ENCODE measurements at regions not wholly inside any gene's neighbourhood (a gene's known extent, or its start where the extent isn't known, plus 50 kb on each side); places are given as distances from the start of the nearest gene placed in this dataset.
"Not testable (repeated sequence)": the region's sequence is repeated elsewhere in the genome, so short reads cannot be mapped to it uniquely, and the experiment has no call there.

DNA sequence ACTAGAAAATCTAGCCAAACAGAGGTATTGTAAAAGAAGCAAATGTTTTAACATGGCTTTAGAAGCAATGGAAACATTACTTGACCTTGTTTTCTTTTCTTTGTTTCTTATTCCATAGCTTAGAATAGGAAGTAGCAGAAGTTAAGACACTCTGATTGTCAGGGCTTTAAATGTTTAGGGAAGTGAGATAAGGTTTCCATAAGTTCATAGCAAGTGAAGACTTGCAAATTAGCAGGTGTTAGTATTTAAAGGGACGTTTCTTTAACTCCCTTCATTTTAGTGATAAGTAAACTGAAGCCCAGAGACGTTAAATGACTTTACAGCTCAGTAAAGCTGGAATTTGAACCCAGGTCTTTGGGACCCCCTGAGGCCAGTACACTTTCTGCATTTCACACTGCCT, 338.7 kb upstream of the NOTCH2NLA start:
- BruUV-seq (replicated peaks); H3K27ac Mint-ChIP-seq (ENCODE audit: unreplicated experiment); DNase-seq; H3K36me3 Mint-ChIP-seq (ENCODE audit: insufficient read depth, unreplicated experiment); H3K27me3 Mint-ChIP-seq (ENCODE audit: unreplicated experiment); H3K4me3 Mint-ChIP-seq (ENCODE audit: low read depth, unreplicated experiment); H3K9me3 Mint-ChIP-seq (ENCODE audit: low read depth, unreplicated experiment); H3K4me1 Mint-ChIP-seq (ENCODE audit: low read depth, unreplicated experiment); intact Hi-C loops (cut with micrococcal nuclease; ENCODE audit: unreplicated experiment); CTCF ChIA-PET: not testable (repeated sequence)

DNA sequence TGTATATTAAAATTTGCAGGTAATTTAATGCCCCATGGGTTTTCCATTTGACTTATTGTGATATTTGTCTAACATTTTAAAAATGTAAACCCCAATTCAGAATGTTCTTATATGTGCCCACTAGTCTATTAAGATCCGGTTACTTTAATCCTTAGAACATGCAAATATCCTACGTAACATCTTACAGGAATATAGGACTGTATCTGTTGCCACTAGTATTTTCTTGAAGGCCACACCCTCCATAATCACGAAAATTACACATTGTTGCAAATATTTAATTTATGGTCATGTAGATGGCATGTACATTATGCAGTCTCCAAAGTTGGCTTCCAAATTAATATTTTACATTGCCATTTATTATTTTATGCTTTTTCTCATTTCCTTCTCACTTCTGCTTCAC, 329.2 kb upstream of the NOTCH2NLA start:
- CTCF ChIA-PET; H3K36me3 Mint-ChIP-seq (ENCODE audit: insufficient read depth, unreplicated experiment); intact Hi-C loops (cut with micrococcal nuclease; ENCODE audit: unreplicated experiment); BruUV-seq (replicated peaks); H3K9me3 Mint-ChIP-seq (ENCODE audit: low read depth, unreplicated experiment); H3K4me3 Mint-ChIP-seq (ENCODE audit: low read depth, unreplicated experiment); H3K27ac Mint-ChIP-seq (ENCODE audit: unreplicated experiment); DNase-seq; H3K4me1 Mint-ChIP-seq (ENCODE audit: low read depth, unreplicated experiment); H3K27me3 Mint-ChIP-seq (ENCODE audit: unreplicated experiment): not testable (repeated sequence)

DNA sequence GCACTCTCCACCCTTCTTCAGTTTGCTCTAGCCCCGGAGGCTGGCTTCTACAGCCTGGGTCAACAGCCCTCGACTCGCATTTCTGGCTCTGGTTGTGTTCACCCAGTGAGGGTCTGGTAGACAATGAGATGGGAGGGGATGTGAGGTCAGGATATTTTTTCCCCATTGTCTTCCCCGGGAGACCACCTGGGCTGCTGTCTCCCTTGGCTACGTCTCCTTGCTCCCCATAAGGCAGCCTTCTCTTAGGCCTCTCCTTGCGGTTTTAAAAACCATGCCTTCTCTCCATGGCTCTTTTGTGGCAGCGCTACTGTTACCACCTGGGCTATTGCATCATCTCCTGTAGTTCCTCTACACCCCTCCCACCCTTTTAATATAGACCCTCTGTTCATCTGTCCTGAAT, 327.6 kb upstream of the NOTCH2NLA start:
- CTCF ChIA-PET; H3K4me3 Mint-ChIP-seq (ENCODE audit: low read depth, unreplicated experiment); H3K27ac Mint-ChIP-seq (ENCODE audit: unreplicated experiment); DNase-seq; BruUV-seq (replicated peaks); H3K4me1 Mint-ChIP-seq (ENCODE audit: low read depth, unreplicated experiment); intact Hi-C loops (cut with micrococcal nuclease; ENCODE audit: unreplicated experiment); H3K27me3 Mint-ChIP-seq (ENCODE audit: unreplicated experiment); H3K36me3 Mint-ChIP-seq (ENCODE audit: insufficient read depth, unreplicated experiment); H3K9me3 Mint-ChIP-seq (ENCODE audit: low read depth, unreplicated experiment): not testable (repeated sequence)

DNA sequence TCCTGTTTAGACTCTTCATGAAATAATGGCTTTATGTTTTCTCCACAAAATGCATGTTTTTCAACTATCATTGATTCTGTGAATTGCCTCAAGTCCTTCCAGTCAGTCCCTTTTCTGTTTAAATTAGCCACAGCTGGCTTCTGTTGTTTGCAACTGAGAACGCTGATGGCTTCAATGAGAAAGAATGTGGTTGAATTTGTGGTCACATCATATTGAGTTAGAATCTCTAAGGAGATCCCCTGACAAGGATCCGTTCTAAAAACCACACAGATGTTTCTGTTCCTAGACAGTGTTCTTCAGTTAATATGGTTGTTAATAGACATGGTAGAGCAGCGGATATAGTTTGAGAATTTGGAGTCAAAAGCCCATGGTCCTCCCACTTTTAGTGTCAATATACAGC, 323.6 kb upstream of the NOTCH2NLA start:
- H3K9me3 Mint-ChIP-seq (ENCODE audit: low read depth, unreplicated experiment); H3K36me3 Mint-ChIP-seq (ENCODE audit: insufficient read depth, unreplicated experiment); H3K4me3 Mint-ChIP-seq (ENCODE audit: low read depth, unreplicated experiment); H3K27ac Mint-ChIP-seq (ENCODE audit: unreplicated experiment); DNase-seq; intact Hi-C loops (cut with micrococcal nuclease; ENCODE audit: unreplicated experiment); H3K4me1 Mint-ChIP-seq (ENCODE audit: low read depth, unreplicated experiment); CTCF ChIA-PET; H3K27me3 Mint-ChIP-seq (ENCODE audit: unreplicated experiment); BruUV-seq (replicated peaks): not testable (repeated sequence)

DNA sequence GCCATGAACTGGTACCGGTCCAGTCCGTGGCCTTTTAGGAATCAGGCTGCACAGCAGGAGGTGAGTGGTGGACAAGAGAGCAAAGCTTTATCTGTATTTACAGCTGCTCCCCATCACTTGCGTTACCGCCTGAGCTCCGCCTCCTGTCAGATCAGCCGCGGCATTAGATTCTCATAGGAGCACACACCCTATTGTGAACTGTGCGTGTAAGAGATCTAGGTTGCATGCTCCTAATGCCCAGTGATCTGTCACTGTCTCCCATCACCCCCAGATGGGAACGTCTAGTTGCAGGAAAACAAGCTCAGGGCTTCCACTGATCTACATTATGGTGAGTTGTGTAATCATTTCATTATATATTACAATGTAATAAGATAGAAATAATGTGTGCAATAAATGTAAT, 319.9 kb upstream of the NOTCH2NLA start:
- H3K4me3 Mint-ChIP-seq (ENCODE audit: low read depth, unreplicated experiment); H3K9me3 Mint-ChIP-seq (ENCODE audit: low read depth, unreplicated experiment); DNase-seq; CTCF ChIA-PET; H3K36me3 Mint-ChIP-seq (ENCODE audit: insufficient read depth, unreplicated experiment); H3K4me1 Mint-ChIP-seq (ENCODE audit: low read depth, unreplicated experiment); H3K27ac Mint-ChIP-seq (ENCODE audit: unreplicated experiment); intact Hi-C loops (cut with micrococcal nuclease; ENCODE audit: unreplicated experiment); BruUV-seq (replicated peaks): not testable (repeated sequence)
- peaks cover 13% of the 10 kb centered on the region for H3K27me3 Mint-ChIP-seq (ENCODE audit: unreplicated experiment)

DNA sequence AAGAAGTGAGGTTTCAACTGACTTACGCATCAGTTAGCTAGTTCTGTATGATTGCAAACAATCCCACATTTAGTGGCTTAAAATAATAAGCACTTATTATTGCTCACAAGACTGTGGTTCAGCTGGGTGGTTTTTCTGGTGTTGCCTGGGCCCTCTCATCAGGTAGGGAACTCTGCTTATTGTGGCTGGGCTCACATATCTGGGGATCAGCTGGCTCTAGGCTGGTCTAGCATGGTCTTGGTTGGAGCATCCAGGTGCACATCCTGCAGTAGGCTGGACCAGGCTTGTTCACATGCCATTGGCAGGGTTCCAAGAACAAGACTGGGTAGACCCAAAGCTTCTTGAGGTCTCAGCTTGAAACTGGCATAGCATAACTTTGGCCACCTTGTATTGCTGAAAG, 317.4 kb upstream of the NOTCH2NLA start:
- DNase-seq; H3K27ac Mint-ChIP-seq (ENCODE audit: unreplicated experiment); intact Hi-C loops (cut with micrococcal nuclease; ENCODE audit: unreplicated experiment); H3K4me3 Mint-ChIP-seq (ENCODE audit: low read depth, unreplicated experiment); CTCF ChIA-PET; H3K36me3 Mint-ChIP-seq (ENCODE audit: insufficient read depth, unreplicated experiment); H3K4me1 Mint-ChIP-seq (ENCODE audit: low read depth, unreplicated experiment); BruUV-seq (replicated peaks); H3K9me3 Mint-ChIP-seq (ENCODE audit: low read depth, unreplicated experiment): not testable (repeated sequence)
- peaks cover 13% of the 10 kb centered on the region for H3K27me3 Mint-ChIP-seq (ENCODE audit: unreplicated experiment)

DNA sequence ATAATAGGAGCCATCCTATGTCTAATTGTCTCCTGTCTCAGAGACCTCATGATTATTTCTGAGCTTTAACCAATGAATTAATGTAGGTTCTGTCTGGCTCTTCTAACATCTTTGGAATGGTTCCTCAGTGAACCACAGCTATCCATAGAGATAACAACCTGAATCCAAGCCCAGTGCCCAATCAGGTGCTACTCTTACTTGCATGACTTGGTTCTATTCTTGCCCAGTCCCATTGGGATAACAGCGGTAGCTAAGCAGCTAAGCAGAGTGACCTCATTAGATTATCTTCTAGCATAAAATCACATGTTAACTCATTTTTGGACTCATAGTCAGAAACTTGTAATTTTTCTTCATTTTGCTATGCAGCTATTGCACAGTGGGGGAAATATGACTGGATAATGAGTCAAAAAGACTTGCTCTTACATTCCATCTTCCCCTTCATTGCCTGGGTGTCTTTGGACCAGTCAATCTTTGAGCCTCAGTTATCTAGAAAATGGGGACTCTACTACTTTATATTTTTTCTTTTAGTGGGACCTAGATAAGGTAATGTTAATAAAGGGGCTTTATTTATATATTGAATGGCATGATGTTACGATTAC, 309.1 kb upstream of the NOTCH2NLA start:
- intact Hi-C loops (cut with micrococcal nuclease; ENCODE audit: unreplicated experiment); BruUV-seq (replicated peaks); H3K4me1 Mint-ChIP-seq (ENCODE audit: low read depth, unreplicated experiment); H3K4me3 Mint-ChIP-seq (ENCODE audit: low read depth, unreplicated experiment); H3K9me3 Mint-ChIP-seq (ENCODE audit: low read depth, unreplicated experiment); H3K27ac Mint-ChIP-seq (ENCODE audit: unreplicated experiment); CTCF ChIA-PET; H3K36me3 Mint-ChIP-seq (ENCODE audit: insufficient read depth, unreplicated experiment); H3K27me3 Mint-ChIP-seq (ENCODE audit: unreplicated experiment); DNase-seq: not testable (repeated sequence)

DNA sequence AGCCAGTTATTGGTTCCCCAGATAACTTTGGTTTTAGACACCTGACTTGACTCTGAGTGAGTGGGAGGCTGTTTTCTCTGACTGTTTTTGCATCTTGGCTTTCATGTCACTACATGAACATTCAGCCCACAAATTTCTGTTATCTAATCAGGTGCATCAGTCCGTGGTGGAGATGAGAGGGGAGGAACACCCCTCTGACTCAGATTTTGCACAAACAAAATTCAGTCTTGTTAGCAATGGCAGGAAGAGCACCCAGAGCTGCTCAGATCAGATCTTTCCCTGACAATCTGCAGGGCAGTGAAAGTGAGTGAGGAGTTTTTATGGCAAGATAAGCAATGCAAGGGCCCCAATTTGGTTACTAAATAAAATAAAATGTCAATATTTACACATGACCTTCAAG, 307.2 kb upstream of the NOTCH2NLA start:
- H3K4me1 Mint-ChIP-seq (ENCODE audit: low read depth, unreplicated experiment); H3K27me3 Mint-ChIP-seq (ENCODE audit: unreplicated experiment); H3K9me3 Mint-ChIP-seq (ENCODE audit: low read depth, unreplicated experiment); H3K27ac Mint-ChIP-seq (ENCODE audit: unreplicated experiment); BruUV-seq (replicated peaks); H3K4me3 Mint-ChIP-seq (ENCODE audit: low read depth, unreplicated experiment); CTCF ChIA-PET; intact Hi-C loops (cut with micrococcal nuclease; ENCODE audit: unreplicated experiment); H3K36me3 Mint-ChIP-seq (ENCODE audit: insufficient read depth, unreplicated experiment); DNase-seq: not testable (repeated sequence)

DNA sequence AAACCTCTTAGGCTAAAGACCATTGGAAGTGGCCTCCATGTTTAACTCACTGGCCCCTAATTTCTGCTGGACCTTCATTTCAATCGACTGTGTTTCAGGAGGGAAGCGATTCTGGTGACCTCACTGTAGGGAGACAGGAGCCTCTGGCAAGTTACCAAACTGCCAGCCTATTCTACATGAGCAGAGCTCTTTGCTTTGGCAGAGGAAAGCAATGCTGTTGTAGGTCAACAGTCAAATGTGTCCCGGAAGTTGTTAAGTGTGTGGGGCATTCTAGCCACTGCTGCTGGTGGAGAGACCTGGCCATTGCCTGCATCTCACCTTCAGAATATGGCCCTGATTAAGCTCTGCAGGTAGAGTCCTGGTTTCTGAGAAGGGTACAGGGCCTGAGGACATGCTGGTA, 306.8 kb upstream of the NOTCH2NLA start:
- H3K36me3 Mint-ChIP-seq (ENCODE audit: insufficient read depth, unreplicated experiment); H3K27me3 Mint-ChIP-seq (ENCODE audit: unreplicated experiment); DNase-seq; H3K9me3 Mint-ChIP-seq (ENCODE audit: low read depth, unreplicated experiment); H3K4me1 Mint-ChIP-seq (ENCODE audit: low read depth, unreplicated experiment); intact Hi-C loops (cut with micrococcal nuclease; ENCODE audit: unreplicated experiment); H3K27ac Mint-ChIP-seq (ENCODE audit: unreplicated experiment); CTCF ChIA-PET; H3K4me3 Mint-ChIP-seq (ENCODE audit: low read depth, unreplicated experiment); BruUV-seq (replicated peaks): not testable (repeated sequence)

DNA sequence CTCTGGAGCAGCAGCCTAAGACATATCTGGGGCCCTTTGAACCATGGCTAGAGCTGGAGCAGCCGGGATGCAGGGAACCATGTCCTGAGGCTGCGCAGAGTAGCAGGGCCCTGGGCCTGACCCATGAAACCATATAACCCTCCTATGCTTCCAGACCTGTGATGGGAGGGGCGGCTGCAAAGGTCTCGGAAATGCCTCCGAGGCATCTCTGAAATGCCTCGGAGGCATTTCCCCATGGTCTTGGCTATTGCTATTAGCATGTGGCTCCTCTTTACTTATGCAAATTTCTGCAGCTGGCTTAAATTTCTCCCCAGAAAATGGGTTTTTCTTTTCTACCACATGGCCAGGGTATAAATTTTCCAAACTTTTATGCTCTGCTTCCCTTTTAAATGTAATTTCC, 302.1 kb upstream of the NOTCH2NLA start:
- H3K27me3 Mint-ChIP-seq (ENCODE audit: unreplicated experiment); intact Hi-C loops (cut with micrococcal nuclease; ENCODE audit: unreplicated experiment); H3K4me1 Mint-ChIP-seq (ENCODE audit: low read depth, unreplicated experiment); H3K4me3 Mint-ChIP-seq (ENCODE audit: low read depth, unreplicated experiment); CTCF ChIA-PET; H3K9me3 Mint-ChIP-seq (ENCODE audit: low read depth, unreplicated experiment); H3K36me3 Mint-ChIP-seq (ENCODE audit: insufficient read depth, unreplicated experiment); H3K27ac Mint-ChIP-seq (ENCODE audit: unreplicated experiment); DNase-seq; BruUV-seq (replicated peaks): not testable (repeated sequence)

DNA sequence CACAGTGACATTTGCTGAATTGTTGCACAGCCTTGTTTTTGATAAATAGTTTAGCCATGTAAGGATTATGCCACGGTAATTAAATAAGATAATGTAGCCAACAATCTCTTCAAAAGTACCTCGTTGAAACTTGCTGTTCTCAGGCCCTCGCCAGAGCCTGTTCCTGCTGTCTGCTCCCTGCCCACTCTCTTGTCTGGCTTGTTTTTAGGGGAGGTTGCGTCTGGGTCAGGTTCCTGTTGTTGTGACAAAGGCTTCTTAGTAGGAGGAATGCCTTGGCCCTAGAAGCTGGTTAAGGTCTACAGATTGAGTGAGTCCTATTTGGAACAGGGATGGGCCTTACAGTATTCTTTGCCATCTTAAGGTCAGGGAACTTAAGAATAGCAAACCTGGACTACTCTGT, 294.0 kb upstream of the NOTCH2NLA start:
- H3K36me3 Mint-ChIP-seq (ENCODE audit: insufficient read depth, unreplicated experiment); H3K4me1 Mint-ChIP-seq (ENCODE audit: low read depth, unreplicated experiment); H3K27me3 Mint-ChIP-seq (ENCODE audit: unreplicated experiment); intact Hi-C loops (cut with micrococcal nuclease; ENCODE audit: unreplicated experiment); DNase-seq; CTCF ChIA-PET; H3K9me3 Mint-ChIP-seq (ENCODE audit: low read depth, unreplicated experiment); H3K27ac Mint-ChIP-seq (ENCODE audit: unreplicated experiment); BruUV-seq (replicated peaks); H3K4me3 Mint-ChIP-seq (ENCODE audit: low read depth, unreplicated experiment): not testable (repeated sequence)

Measured in Calu3 (cell line).